PC-9 (cell line): ENCODE measurements at regions not wholly inside any gene's neighbourhood (a gene's known extent, or its start where the extent isn't known, plus 50 kb on each side); places are given as distances from the start of the nearest gene placed in this dataset.
"Not testable (repeated sequence)": the region's sequence is repeated elsewhere in the genome, so short reads cannot be mapped to it uniquely, and the experiment has no call there.

Source experiments
- BruUV-seq: library from RNA; stranded (reverse); fragments of 400-500 nt; replicated peaks from 2 replicates; lab custom pipeline; 2021; lab: Mats Ljungman, UMichigan
- CTCF ChIA-PET: fragments of 300-600 bp; sonication (Branson Sonifier 250); formaldehyde crosslinking; loops from one replicate; lab custom pipeline; 2022; ENCODE audit warnings: antibody characterized with exemption; lab: Charles Lee
- POLR2A ChIA-PET: fragments of 300-600 bp; sonication (Branson Sonifier 250); formaldehyde crosslinking; loops from one replicate; lab custom pipeline; 2022; ENCODE audit warnings: antibody characterized with exemption; ENCODE audit not compliant: unreplicated experiment; lab: Charles Lee
- DNase-seq, 2 experiments: peaks; one replicate each; pipeline versions ENCODE4 v3.0.0 to v3.0.0-alpha.2; 2015 to 2022; ENCODE audit warnings: mixed read lengths in 1 of 2
- H2AFZ ChIP-seq: fragments of 200-600 bp; sonication (generic); 2 replicates; pipeline ENCODE4 v1.8.1; 2017; ENCODE audit warnings: antibody characterized with exemption
- H3F3A ChIP-seq: fragments of 200-600 bp; sonication (generic); 2 replicates; pipeline ENCODE4 v1.8.1; 2017; ENCODE audit warnings: antibody characterized with exemption, mild to moderate bottlenecking, low read depth; ENCODE audit not compliant: insufficient read depth
- H3K27ac ChIP-seq: fragments of 200-600 bp; sonication (generic); 2 replicates; pipeline ENCODE4 v1.6.1; 2016; ENCODE audit warnings: mixed run types
- H3K27me3 ChIP-seq: fragments of 200-600 bp; sonication (generic); 2 replicates; pipeline ENCODE4 v1.6.1; 2016; ENCODE audit warnings: low read depth, mixed run types; ENCODE audit not compliant: insufficient read depth
- H3K36me3 ChIP-seq: fragments of 200-600 bp; sonication (generic); 2 replicates; pipeline ENCODE4 v1.6.1; 2016; ENCODE audit warnings: low read depth, mixed run types
- H3K4me1 ChIP-seq: fragments of 200-600 bp; sonication (generic); replicated peaks from 2 replicates; pipeline ENCODE4 v1.6.1; 2016; ENCODE audit warnings: mixed run types; ENCODE audit not compliant: insufficient read depth
- H3K4me2 ChIP-seq: fragments of 200-600 bp; sonication (generic); 2 replicates; pipeline ENCODE4 v1.6.1; 2017; ENCODE audit warnings: mixed run types
- H3K4me3 ChIP-seq: fragments of 200-600 bp; sonication (generic); 2 replicates; pipeline ENCODE4 v1.6.1; 2016; ENCODE audit warnings: mixed run types
- H3K79me2 ChIP-seq: fragments of 200-600 bp; sonication (generic); 2 replicates; pipeline ENCODE4 v1.6.1; 2017; ENCODE audit warnings: low read depth, mixed run types
- H3K9me2 ChIP-seq: fragments of 200-600 bp; sonication (generic); 2 replicates; pipeline ENCODE4 v1.8.1; 2017; ENCODE audit warnings: mild to moderate bottlenecking; ENCODE audit not compliant: insufficient read depth
- H3K9me3 ChIP-seq: fragments of 200-600 bp; sonication (generic); 2 replicates; pipeline ENCODE4 v1.8.1; 2016; ENCODE audit warnings: low read depth; ENCODE audit not compliant: insufficient read depth
- H4K20me1 ChIP-seq: fragments of 200-600 bp; sonication (generic); 2 replicates; pipeline ENCODE4 v1.8.1; 2017; ENCODE audit not compliant: insufficient read depth
- EZH2 ChIP-seq: fragments of 200-600 bp; sonication (generic); IDR thresholded peaks from 2 replicates; pipeline ENCODE4 v1.8.0; 2017; ENCODE audit warnings: antibody characterized with exemption, low read depth
- intact Hi-C: fragments of 100-400 bp; cut with micrococcal nuclease; formaldehyde crosslinking; loops from one replicate; pipeline ENCODE4 v1.10.0; 2022; ENCODE audit not compliant: unreplicated experiment
- TF ChIP-seq, protein P1 (sequence below): fragments of 200-600 bp; sonication (generic); conservative IDR thresholded peaks from 2 replicates; pipeline ENCODE4 v1.6.1; 2017; ENCODE audit warnings: mixed run types, antibody characterized with exemption, mild to moderate bottlenecking, moderate library complexity

DNA sequence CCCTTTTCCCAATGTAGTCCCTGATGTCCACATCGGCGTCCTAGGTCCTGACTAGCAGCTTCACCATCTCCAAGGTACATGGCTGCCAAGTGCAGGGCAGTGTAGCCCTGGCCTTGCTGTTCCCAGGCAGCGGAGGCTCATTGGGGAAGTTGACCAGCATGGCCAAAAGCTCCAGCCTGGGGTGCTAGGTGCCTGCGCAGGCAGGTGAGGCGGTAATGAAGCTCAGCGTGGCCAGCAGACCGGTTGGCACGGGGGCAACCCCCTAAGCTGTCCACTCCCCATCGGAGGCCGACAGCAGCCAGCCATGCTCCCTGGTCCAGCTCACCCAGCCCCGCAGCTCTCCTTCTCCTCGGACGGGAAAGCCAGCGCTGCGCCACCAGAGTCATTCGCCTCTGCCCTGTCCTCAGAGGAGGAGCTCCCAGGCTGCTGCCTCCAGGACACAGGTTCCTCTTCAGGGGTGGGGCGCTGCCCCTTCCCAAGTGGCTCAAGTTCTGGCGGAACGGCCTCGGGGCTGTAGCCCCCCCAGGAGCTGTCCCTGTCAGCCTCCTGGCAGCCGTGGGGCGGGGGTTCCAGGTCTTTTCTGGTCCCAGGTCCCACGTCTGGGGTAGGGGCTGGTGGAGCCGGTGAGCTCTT lies 1218.2 kb downstream of the FOXD4L5 start:
- Histone ChIP-seq H3K4me2 (no peak overlapping the region), H4K20me1 (no peaks in the 10 kb centered on the region), H3F3A (no peaks in the 10 kb centered on the region), H3K4me1 (no peaks in the 10 kb centered on the region), H3K27ac (no peak overlapping the region), H3K9me2 (no peaks in the 10 kb centered on the region), H3K36me3 (no peaks in the 10 kb centered on the region), H3K9me3 (no peaks in the 10 kb centered on the region), H3K4me3 (no peak overlapping the region), H2AFZ (no peak overlapping the region), H3K27me3 (peaks cover 4% of the 10 kb centered on the region; the same call in 1 of the 2 replicates), H3K79me2 (no peaks in the 10 kb centered on the region)
- DNase-seq: no peak
- intact Hi-C loops: no loop called here
- CTCF ChIA-PET: no interaction called here
- no TSS peak for BruUV-seq
- TF ChIP-seq, protein P1, sequence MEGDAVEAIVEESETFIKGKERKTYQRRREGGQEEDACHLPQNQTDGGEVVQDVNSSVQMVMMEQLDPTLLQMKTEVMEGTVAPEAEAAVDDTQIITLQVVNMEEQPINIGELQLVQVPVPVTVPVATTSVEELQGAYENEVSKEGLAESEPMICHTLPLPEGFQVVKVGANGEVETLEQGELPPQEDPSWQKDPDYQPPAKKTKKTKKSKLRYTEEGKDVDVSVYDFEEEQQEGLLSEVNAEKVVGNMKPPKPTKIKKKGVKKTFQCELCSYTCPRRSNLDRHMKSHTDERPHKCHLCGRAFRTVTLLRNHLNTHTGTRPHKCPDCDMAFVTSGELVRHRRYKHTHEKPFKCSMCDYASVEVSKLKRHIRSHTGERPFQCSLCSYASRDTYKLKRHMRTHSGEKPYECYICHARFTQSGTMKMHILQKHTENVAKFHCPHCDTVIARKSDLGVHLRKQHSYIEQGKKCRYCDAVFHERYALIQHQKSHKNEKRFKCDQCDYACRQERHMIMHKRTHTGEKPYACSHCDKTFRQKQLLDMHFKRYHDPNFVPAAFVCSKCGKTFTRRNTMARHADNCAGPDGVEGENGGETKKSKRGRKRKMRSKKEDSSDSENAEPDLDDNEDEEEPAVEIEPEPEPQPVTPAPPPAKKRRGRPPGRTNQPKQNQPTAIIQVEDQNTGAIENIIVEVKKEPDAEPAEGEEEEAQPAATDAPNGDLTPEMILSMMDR: no peak
- no peak for TF ChIP-seq EZH2
- POLR2A ChIA-PET: no interaction called here

DNA sequence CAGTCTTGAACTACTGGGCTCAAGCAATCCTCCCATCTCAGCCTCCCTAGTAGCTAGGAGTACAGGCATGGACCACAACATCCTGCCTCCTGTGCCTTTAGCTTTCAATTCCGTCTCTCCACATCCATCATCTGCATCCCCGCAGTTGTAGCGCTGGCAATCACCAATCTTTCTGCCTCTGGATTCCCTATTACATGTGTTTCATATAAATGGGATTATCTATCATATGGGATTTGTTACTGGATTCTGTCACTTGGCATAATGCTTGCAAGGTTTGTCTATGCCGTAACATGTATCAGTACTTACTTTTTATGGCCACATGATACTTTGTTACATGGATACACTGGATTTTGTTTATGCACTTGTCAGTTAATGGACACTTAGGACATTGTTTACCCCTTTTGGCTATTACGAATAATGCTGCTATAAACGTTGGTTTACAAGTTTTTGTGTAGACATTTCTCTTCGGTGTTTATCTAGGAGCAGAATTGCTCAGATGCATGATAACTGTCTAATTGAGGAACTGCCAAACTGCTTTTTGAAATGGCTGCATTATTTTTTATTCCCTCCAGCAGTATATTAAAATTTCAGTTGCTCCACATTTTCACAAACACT lies 1223.9 kb downstream of the FOXD4L5 start:
- H3K27me3 ChIP-seq: no peaks in the 10 kb centered on the region
- no peaks in the 10 kb centered on the region for H3F3A ChIP-seq
- ChIA-PET POLR2A (no interaction called here), CTCF (no interaction called here)
- no peak overlapping the region for H3K27ac ChIP-seq
- no peak for TF ChIP-seq EZH2
- TF ChIP-seq, protein P1: no peak
- H2AFZ ChIP-seq: no peak overlapping the region
- H3K36me3 ChIP-seq: no peaks in the 10 kb centered on the region
- H4K20me1 ChIP-seq: no peaks in the 10 kb centered on the region
- H3K4me2 ChIP-seq: no peak overlapping the region
- no peaks in the 10 kb centered on the region for H3K79me2 ChIP-seq
- intact Hi-C loops: no loop called here
- no TSS peak for BruUV-seq
- no peaks in the 10 kb centered on the region for H3K9me3 ChIP-seq
- DNase-seq: no peak
- H3K4me3 ChIP-seq: no peak overlapping the region
- H3K4me1 ChIP-seq: no peaks in the 10 kb centered on the region
- no peaks in the 10 kb centered on the region for H3K9me2 ChIP-seq

DNA sequence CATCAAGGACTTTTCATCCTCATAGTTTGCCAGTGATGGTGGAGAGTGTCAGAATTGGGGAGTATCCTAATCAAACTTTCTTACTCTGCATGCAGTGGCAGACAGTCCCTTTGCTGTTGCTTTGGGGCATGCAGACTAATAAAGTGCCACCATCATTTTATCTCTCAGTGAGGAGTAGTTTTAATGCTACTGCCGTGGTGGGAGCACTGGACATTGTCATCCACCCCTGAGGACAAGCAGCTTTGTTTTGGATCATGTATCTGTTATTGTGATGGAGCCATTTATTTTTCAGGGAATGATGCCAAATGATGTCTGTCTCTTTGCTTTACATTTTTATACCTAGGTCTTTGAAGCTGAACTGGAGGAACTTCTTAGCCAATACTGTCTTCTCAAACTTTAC lies 1226.9 kb downstream of the FOXD4L5 start:
- H3F3A ChIP-seq, intact Hi-C loops, H3K4me2 ChIP-seq, H3K9me2 ChIP-seq, H3K4me3 ChIP-seq, H3K36me3 ChIP-seq, BruUV-seq, H3K4me1 ChIP-seq, POLR2A ChIA-PET, H3K9me3 ChIP-seq, CTCF ChIA-PET, DNase-seq, H3K79me2 ChIP-seq, H3K27me3 ChIP-seq, H4K20me1 ChIP-seq, H3K27ac ChIP-seq, H2AFZ ChIP-seq: not testable (repeated sequence)
